Activated CD8-positive, alpha-beta memory T cell treated with anti-CD3 and anti-CD28 coated beads for 36 hours (primary cell): ENCODE measurements at regions not wholly inside any gene's neighbourhood (a gene's known extent, or its start where the extent isn't known, plus 50 kb on each side); places are given as distances from the start of the nearest gene placed in this dataset.
"Not testable (repeated sequence)": the region's sequence is repeated elsewhere in the genome, so short reads cannot be mapped to it uniquely, and the experiment has no call there.

Source experiments
- CTCF ChIA-PET: fragments of 350-600 bp; sonication (Branson Sonifier 250); formaldehyde crosslinking; loops from one replicate; lab custom pipeline; 2021; ENCODE audit warnings: antibody characterized with exemption; lab: Charles Lee
- POLR2A ChIA-PET: fragments of 350-600 bp; sonication (Branson Sonifier 250); formaldehyde crosslinking; loops from one replicate; lab custom pipeline; 2021; ENCODE audit warnings: antibody characterized with exemption; lab: Charles Lee

GRCh38 chr1:10922315-10923060 lies 90.0 kb upstream of the TARDBP start:
- POLR2A ChIA-PET, result interaction anchor here (0.7 kb wide), 1 partner anchor 37 kb away, joined by 4 read pairs; no protein-coding TSS in a partner anchor
- CTCF ChIA-PET, result not testable (repeated sequence)

- CTCF ChIA-PET, result no interaction called here
These were observed 88.4 kb upstream of the TARDBP start for GRCh38 chr1:10924030-10924429.

GRCh38 chr1:10928654-10929053 lies 83.8 kb upstream of the TARDBP start:
- POLR2A ChIA-PET, result interaction anchor here (0.6 kb wide), 1 partner anchor 26 kb away, joined by 3 read pairs; no protein-coding TSS in a partner anchor

More at GRCh38 chr1:10924030-10924429, 88.4 kb upstream of the TARDBP start:
- POLR2A ChIA-PET, result no interaction called here

GRCh38 chr1:10932088-10932487 lies 80.4 kb upstream of the TARDBP start:
- CTCF ChIA-PET, result no interaction called here
- POLR2A ChIA-PET, result no interaction called here

More at GRCh38 chr1:10928654-10929053, 83.8 kb upstream of the TARDBP start:
- CTCF ChIA-PET, result interaction anchor here (0.8 kb wide), 1 partner anchor 21 kb away, joined by 4 read pairs; no protein-coding TSS in a partner anchor

GRCh38 chr1:10934150-10934818 lies 78.2 kb upstream of the TARDBP start:
- ChIA-PET CTCF (interaction anchor here (1.4 kb wide), 1 partner anchor 8 kb away, joined by 5 read pairs; no protein-coding TSS in a partner anchor), POLR2A (no interaction called here)

GRCh38 chr1:10935246-10935645 lies 77.2 kb upstream of the TARDBP start:
- ChIA-PET POLR2A (no interaction called here), CTCF (interaction anchor here (0.6 kb wide), 1 partner anchor 132 kb away, joined by 3 read pairs; no protein-coding TSS in a partner anchor)

- CTCF ChIA-PET, result interaction anchor here (0.6 to 0.8 kb wide), 2 partner anchors 26 to 131 kb away, joined by 3 read pairs; no protein-coding TSS in a partner anchor
These were observed 76.7 kb upstream of the TARDBP start for GRCh38 chr1:10935724-10936123.

GRCh38 chr1:10936998-10937901 lies 75.2 kb upstream of the TARDBP start:
- POLR2A ChIA-PET, result no interaction called here
- CTCF ChIA-PET, result interaction anchor here (0.6 to 1.2 kb wide), 5 partner anchors 24 to 442 kb away, joined by 3 to 4 read pairs (median 4); no protein-coding TSS in a partner anchor

More at GRCh38 chr1:10935724-10936123, 76.7 kb upstream of the TARDBP start:
- POLR2A ChIA-PET, result no interaction called here

- CTCF ChIA-PET, result no interaction called here
- POLR2A ChIA-PET, result no interaction called here
These were observed 73.6 kb upstream of the TARDBP start for GRCh38 chr1:10938741-10939417.

GRCh38 chr1:10939654-10940450 lies 72.6 kb upstream of the TARDBP start:
- CTCF ChIA-PET, result interaction anchor here (0.7 to 1.1 kb wide), 2 partner anchors 445 to 483 kb away, joined by 3 read pairs; no protein-coding TSS in a partner anchor

GRCh38 chr1:10940451-10940804 lies 72.0 kb upstream of the TARDBP start:
- ChIA-PET POLR2A (no interaction called here), CTCF (interaction anchor here (0.7 to 1.1 kb wide), 2 partner anchors 446 to 484 kb away, joined by 3 read pairs; no protein-coding TSS in a partner anchor)

More at GRCh38 chr1:10939654-10940450, 72.6 kb upstream of the TARDBP start:
- POLR2A ChIA-PET, result no interaction called here

GRCh38 chr1:10940838-10941237 lies 71.6 kb upstream of the TARDBP start:
- ChIA-PET CTCF (no interaction called here), POLR2A (no interaction called here)

GRCh38 chr1:10941891-10942541 lies 70.4 kb upstream of the TARDBP start:
- POLR2A ChIA-PET, result interaction anchor here (0.5 kb wide), 1 partner anchor 661 kb away, joined by 3 read pairs; no protein-coding TSS in a partner anchor
- CTCF ChIA-PET, result interaction anchor here (0.7 to 1.3 kb wide), 11 partner anchors 8 to 467 kb away, joined by 3 to 5 read pairs (median 3); partner anchors contain the start of gene SRM

- CTCF ChIA-PET, result interaction anchor here (0.7 to 1.3 kb wide), 8 partner anchors 9 to 467 kb away, joined by 3 to 5 read pairs (median 3); partner anchors contain the start of gene SRM
These were observed 69.9 kb upstream of the TARDBP start for GRCh38 chr1:10942542-10942912.

GRCh38 chr1:10943041-10943440 lies 69.4 kb upstream of the TARDBP start:
- ChIA-PET CTCF (no interaction called here), POLR2A (no interaction called here)

More at GRCh38 chr1:10942542-10942912, 69.9 kb upstream of the TARDBP start:
- POLR2A ChIA-PET, result interaction anchor here (0.5 kb wide), 1 partner anchor 661 kb away, joined by 3 read pairs; no protein-coding TSS in a partner anchor

GRCh38 chr1:10943991-10944730 lies 68.3 kb upstream of the TARDBP start:
- CTCF ChIA-PET, result interaction anchor here (1.9 kb wide), 1 partner anchor 16 kb away, joined by 4 read pairs; no protein-coding TSS in a partner anchor
- POLR2A ChIA-PET, result no interaction called here
